GM23338 (cell line): ENCODE measurements at regions not wholly inside any gene's neighbourhood (a gene's known extent, or its start where the extent isn't known, plus 50 kb on each side); places are given as distances from the start of the nearest gene placed in this dataset.

Experiments
- CREB1 ChIP-seq: fragments of 250-450 bp; sonication (Bioruptor Pico); IDR thresholded peaks from 2 replicates; pipeline ENCODE4 v1.5.0; 2020; ENCODE audit warnings: low read depth, mild to moderate bottlenecking, moderate library complexity
- EZH2 ChIP-seq: fragments of 200-600 bp; sonication (generic); IDR thresholded peaks from one replicate; pipeline ENCODE4 v1.8.0; 2017; ENCODE audit warnings: antibody characterized with exemption, mild to moderate bottlenecking, low read depth; ENCODE audit not compliant: unreplicated experiment
- EZH2phosphoT487 ChIP-seq: fragments of 200-600 bp; sonication (generic); IDR thresholded peaks from one replicate; pipeline ENCODE4 v1.8.1; 2018; ENCODE audit warnings: antibody characterized with exemption; ENCODE audit not compliant: unreplicated experiment
- JUNB ChIP-seq: IDR thresholded peaks from one replicate; pipeline ENCODE4 v1.6.1; 2016; ENCODE audit warnings: antibody characterized with exemption; ENCODE audit not compliant: unreplicated experiment
- NANOG ChIP-seq: IDR thresholded peaks from 2 replicates; pipeline ENCODE4 v1.6.1; 2016; ENCODE audit warnings: antibody characterized with exemption, borderline replicate concordance
- POLR2AphosphoS5 ChIP-seq: IDR thresholded peaks from 2 replicates; pipeline ENCODE4 v1.6.1; 2016; ENCODE audit warnings: antibody characterized with exemption, low read depth
- ZNF114 ChIP-seq: fragments of 250-450 bp; sonication (Bioruptor Pico); IDR thresholded peaks from 2 replicates; pipeline ENCODE4 v1.5.0; 2020; ENCODE audit warnings: mild to moderate bottlenecking, moderate library complexity
- ZNF331 ChIP-seq: fragments of 250-450 bp; sonication (Bioruptor Pico); IDR thresholded peaks from 2 replicates; pipeline ENCODE4 v1.5.0; 2020; ENCODE audit warnings: low read depth, mild to moderate bottlenecking, moderate library complexity
- TF ChIP-seq, protein P1 (sequence below): fragments of 250-450 bp; sonication (Bioruptor Pico); IDR thresholded peaks from 2 replicates; pipeline ENCODE4 v1.5.0; 2020; ENCODE audit warnings: mild to moderate bottlenecking, moderate library complexity
- TF ChIP-seq, protein P2 (sequence below), 2 experiments: fragments of 200-600 bp in 1 of 2; sonication (generic) in 1 of 2; conservative IDR thresholded peaks; 2 replicates each; pipeline versions ENCODE4 v1.5.1 to v1.6.1; 2016 to 2017; ENCODE audit warnings: antibody characterized with exemption in 2 of 2, low read depth in 2 of 2, mild to moderate bottlenecking in 2 of 2, moderate library complexity in 1 of 2
- TF ChIP-seq, protein P3 (sequence below): IDR thresholded peaks from 2 replicates; pipeline ENCODE4 v1.6.1; 2016; ENCODE audit warnings: antibody characterized with exemption

DNA sequence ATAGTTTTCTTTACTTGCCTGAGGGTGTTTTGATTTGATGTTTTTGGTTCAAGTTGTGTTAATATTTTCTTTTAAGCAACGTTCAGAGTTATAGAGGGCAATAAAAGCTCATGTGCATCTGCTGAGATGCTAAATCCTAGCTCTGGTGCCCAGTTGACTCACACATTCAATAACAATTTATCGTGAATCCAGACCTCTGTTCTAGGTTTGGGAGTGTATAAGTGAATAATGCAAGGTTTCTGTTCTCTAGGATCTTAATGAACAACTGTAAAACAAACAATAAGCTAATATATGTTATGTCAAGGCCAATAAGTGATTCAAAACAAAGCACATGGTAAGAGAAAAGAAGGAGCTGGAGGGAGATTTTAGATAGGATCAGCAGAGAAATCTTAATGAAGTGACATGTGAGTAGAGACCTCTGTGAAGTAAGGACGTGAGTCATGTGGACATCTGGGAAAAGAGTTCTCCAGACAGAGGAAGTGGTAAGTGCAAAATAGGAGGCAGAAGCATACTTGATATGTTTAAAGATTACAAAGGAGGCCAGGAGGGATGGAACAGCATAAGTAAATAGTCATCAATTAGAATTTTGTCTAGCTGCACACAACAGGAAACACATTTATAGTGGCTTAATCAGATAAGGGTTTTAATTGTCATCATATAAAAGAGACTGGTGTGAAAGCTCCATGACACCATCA lies 278.5 kb upstream of the HTR2A start (continued):
- TF ChIP-seq, protein P1, sequence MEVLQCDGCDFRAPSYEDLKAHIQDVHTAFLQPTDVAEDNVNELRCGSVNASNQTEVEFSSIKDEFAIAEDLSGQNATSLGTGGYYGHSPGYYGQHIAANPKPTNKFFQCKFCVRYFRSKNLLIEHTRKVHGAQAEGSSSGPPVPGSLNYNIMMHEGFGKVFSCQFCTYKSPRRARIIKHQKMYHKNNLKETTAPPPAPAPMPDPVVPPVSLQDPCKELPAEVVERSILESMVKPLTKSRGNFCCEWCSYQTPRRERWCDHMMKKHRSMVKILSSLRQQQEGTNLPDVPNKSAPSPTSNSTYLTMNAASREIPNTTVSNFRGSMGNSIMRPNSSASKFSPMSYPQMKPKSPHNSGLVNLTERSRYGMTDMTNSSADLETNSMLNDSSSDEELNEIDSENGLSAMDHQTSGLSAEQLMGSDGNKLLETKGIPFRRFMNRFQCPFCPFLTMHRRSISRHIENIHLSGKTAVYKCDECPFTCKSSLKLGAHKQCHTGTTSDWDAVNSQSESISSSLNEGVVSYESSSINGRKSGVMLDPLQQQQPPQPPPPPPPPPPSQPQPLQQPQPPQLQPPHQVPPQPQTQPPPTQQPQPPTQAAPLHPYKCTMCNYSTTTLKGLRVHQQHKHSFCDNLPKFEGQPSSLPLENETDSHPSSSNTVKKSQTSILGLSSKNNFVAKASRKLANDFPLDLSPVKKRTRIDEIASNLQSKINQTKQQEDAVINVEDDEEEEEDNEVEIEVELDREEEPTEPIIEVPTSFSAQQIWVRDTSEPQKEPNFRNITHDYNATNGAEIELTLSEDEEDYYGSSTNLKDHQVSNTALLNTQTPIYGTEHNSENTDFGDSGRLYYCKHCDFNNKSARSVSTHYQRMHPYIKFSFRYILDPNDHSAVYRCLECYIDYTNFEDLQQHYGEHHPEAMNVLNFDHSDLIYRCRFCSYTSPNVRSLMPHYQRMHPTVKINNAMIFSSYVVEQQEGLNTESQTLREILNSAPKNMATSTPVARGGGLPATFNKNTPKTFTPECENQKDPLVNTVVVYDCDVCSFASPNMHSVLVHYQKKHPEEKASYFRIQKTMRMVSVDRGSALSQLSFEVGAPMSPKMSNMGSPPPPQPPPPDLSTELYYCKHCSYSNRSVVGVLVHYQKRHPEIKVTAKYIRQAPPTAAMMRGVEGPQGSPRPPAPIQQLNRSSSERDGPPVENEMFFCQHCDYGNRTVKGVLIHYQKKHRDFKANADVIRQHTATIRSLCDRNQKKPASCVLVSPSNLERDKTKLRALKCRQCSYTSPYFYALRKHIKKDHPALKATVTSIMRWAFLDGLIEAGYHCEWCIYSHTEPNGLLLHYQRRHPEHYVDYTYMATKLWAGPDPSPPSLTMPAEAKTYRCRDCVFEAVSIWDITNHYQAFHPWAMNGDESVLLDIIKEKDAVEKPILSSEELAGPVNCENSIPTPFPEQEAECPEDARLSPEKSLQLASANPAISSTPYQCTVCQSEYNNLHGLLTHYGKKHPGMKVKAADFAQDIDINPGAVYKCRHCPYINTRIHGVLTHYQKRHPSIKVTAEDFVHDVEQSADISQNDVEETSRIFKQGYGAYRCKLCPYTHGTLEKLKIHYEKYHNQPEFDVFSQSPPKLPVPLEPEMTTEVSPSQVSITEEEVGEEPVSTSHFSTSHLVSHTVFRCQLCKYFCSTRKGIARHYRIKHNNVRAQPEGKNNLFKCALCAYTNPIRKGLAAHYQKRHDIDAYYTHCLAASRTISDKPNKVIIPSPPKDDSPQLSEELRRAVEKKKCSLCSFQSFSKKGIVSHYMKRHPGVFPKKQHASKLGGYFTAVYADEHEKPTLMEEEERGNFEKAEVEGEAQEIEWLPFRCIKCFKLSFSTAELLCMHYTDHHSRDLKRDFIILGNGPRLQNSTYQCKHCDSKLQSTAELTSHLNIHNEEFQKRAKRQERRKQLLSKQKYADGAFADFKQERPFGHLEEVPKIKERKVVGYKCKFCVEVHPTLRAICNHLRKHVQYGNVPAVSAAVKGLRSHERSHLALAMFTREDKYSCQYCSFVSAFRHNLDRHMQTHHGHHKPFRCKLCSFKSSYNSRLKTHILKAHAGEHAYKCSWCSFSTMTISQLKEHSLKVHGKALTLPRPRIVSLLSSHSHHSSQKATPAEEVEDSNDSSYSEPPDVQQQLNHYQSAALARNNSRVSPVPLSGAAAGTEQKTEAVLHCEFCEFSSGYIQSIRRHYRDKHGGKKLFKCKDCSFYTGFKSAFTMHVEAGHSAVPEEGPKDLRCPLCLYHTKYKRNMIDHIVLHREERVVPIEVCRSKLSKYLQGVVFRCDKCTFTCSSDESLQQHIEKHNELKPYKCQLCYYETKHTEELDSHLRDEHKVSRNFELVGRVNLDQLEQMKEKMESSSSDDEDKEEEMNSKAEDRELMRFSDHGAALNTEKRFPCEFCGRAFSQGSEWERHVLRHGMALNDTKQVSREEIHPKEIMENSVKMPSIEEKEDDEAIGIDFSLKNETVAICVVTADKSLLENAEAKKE (CRISPR knock-in tag), result no peak
- TF ChIP-seq, protein P2, sequence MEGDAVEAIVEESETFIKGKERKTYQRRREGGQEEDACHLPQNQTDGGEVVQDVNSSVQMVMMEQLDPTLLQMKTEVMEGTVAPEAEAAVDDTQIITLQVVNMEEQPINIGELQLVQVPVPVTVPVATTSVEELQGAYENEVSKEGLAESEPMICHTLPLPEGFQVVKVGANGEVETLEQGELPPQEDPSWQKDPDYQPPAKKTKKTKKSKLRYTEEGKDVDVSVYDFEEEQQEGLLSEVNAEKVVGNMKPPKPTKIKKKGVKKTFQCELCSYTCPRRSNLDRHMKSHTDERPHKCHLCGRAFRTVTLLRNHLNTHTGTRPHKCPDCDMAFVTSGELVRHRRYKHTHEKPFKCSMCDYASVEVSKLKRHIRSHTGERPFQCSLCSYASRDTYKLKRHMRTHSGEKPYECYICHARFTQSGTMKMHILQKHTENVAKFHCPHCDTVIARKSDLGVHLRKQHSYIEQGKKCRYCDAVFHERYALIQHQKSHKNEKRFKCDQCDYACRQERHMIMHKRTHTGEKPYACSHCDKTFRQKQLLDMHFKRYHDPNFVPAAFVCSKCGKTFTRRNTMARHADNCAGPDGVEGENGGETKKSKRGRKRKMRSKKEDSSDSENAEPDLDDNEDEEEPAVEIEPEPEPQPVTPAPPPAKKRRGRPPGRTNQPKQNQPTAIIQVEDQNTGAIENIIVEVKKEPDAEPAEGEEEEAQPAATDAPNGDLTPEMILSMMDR (conservative IDR thresholded peaks at IDR 0.05; ENCODE audit: low read depth in 2 of 2), result no peak
- TF ChIP-seq ZNF331 (no peak), EZH2 (no peak), ZNF114 (no peak), CREB1 (no peak), EZH2phosphoT487 (no peak), JUNB (no peak), NANOG (no peak), POLR2AphosphoS5 (no peak)
- TF ChIP-seq, protein P3, sequence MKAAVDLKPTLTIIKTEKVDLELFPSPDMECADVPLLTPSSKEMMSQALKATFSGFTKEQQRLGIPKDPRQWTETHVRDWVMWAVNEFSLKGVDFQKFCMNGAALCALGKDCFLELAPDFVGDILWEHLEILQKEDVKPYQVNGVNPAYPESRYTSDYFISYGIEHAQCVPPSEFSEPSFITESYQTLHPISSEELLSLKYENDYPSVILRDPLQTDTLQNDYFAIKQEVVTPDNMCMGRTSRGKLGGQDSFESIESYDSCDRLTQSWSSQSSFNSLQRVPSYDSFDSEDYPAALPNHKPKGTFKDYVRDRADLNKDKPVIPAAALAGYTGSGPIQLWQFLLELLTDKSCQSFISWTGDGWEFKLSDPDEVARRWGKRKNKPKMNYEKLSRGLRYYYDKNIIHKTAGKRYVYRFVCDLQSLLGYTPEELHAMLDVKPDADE, result no peak
